ENCODE measurements at regions not wholly inside any gene's neighbourhood (a gene's known extent, or its start where the extent isn't known, plus 50 kb on each side); places are given as distances from the start of the nearest gene placed in this dataset.

DNA sequence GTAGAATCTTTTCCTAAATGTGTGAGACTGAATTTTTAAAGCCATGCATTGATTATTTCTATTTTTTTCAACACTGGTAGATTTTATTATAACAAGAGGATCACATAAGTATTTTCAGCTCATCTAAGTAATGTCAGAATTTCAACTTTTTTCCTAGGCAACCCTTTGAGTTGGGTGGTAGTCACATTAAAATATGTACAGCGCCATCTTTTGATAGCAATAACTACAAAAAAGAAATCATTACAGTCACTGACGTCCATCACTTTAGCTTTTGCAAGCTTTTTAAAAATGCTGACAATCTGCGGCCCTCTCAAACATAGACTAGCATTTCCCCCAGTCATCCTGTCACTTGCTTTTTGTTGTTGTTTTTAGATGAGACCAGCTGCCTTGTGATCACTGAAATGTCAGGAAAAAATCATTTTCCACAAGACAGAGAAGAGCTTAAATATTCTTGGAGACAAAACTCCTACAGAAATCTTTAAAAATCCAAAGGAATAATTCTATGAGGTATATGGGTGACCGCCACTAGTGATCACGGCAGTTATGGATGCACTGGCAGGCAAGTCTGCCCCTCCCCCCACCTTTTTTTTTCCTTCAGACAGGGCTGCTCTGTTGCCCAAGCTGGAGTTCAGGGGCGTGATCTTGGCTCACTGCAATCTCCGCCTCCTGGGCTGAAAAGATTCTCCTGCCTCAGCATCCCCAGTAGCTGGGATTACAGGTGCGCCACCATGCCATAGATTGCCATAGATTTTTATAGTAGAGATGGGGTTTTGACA is 384.0 kb upstream of the KCNMB2 start:
- POLR2A ChIA-PET (ENCODE audit: low non-redundant PET), result no interaction called here
- CTCF ChIA-PET, result interaction anchor here (0.6 kb wide), 1 partner anchor 1134 kb away, joined by 3 read pairs; no protein-coding TSS in a partner anchor
- DNase-seq (ENCODE audit: low spot score), result no peak
- H3K27ac ChIP-seq, result no peak overlapping the region
- TF ChIP-seq, protein P1, sequence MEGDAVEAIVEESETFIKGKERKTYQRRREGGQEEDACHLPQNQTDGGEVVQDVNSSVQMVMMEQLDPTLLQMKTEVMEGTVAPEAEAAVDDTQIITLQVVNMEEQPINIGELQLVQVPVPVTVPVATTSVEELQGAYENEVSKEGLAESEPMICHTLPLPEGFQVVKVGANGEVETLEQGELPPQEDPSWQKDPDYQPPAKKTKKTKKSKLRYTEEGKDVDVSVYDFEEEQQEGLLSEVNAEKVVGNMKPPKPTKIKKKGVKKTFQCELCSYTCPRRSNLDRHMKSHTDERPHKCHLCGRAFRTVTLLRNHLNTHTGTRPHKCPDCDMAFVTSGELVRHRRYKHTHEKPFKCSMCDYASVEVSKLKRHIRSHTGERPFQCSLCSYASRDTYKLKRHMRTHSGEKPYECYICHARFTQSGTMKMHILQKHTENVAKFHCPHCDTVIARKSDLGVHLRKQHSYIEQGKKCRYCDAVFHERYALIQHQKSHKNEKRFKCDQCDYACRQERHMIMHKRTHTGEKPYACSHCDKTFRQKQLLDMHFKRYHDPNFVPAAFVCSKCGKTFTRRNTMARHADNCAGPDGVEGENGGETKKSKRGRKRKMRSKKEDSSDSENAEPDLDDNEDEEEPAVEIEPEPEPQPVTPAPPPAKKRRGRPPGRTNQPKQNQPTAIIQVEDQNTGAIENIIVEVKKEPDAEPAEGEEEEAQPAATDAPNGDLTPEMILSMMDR (conservative IDR thresholded peaks at IDR 0.05; ENCODE audit: low read depth), result no peak

GRCh38 chr3:178152988-178153387 is 383.2 kb upstream of the KCNMB2 start:
- H3K27ac ChIP-seq, result no peak overlapping the region
- no peak for DNase-seq (ENCODE audit: low spot score)
- TF ChIP-seq, protein P1 (conservative IDR thresholded peaks at IDR 0.05; ENCODE audit: low read depth), result no peak
- ChIA-PET POLR2A (ENCODE audit: low non-redundant PET) (no interaction called here), CTCF (no interaction called here)

DNA sequence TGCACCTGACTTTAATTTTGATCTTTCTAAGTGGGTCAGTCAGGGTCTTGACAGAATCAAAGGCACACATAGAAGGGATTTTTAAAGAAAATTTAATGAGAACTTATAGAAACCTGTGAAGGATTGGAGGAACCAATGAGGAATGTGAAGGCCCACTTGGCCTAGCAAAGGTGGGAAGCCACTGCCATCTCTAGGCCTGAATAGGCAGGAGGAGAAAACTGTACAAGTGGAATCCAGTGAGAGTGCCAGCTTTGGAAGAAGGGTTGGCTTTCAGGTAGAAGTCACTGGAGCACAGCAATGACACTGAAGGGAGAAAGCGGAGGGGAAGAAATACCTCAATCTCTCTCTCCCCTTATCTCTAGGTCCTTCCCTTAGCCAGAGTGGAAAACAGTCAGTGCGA is 380.7 kb upstream of the KCNMB2 start:
- no peak for DNase-seq (ENCODE audit: low spot score)
- POLR2A ChIA-PET (ENCODE audit: low non-redundant PET), result no interaction called here
- no peak overlapping the region for H3K27ac ChIP-seq
- CTCF ChIA-PET, result interaction anchor here (0.6 to 0.7 kb wide), 2 partner anchors 8 to 819 kb away, joined by 4 read pairs; no protein-coding TSS in a partner anchor
- TF ChIP-seq, protein P1 (conservative IDR thresholded peaks at IDR 0.05; ENCODE audit: low read depth), result no peak

GRCh38 chr3:178156301-178156700 is 379.9 kb upstream of the KCNMB2 start:
- ChIA-PET CTCF (interaction anchor here (0.6 kb wide), 1 partner anchor 9 kb away, joined by 4 read pairs; no protein-coding TSS in a partner anchor), POLR2A (ENCODE audit: low non-redundant PET) (no interaction called here)
- H3K27ac ChIP-seq, result no peak overlapping the region
- no peak for DNase-seq (ENCODE audit: low spot score)
- TF ChIP-seq, protein P1 (conservative IDR thresholded peaks at IDR 0.05; ENCODE audit: low read depth), result no peak

- POLR2A ChIA-PET (ENCODE audit: low non-redundant PET), result no interaction called here
- TF ChIP-seq, protein P1 (conservative IDR thresholded peaks at IDR 0.05; ENCODE audit: low read depth), result no peak
- no peak overlapping the region for H3K27ac ChIP-seq
- no peak for DNase-seq (ENCODE audit: low spot score)
- CTCF ChIA-PET, result no interaction called here
These were observed 376.5 kb upstream of the KCNMB2 start for GRCh38 chr3:178159691-178160220.

DNA sequence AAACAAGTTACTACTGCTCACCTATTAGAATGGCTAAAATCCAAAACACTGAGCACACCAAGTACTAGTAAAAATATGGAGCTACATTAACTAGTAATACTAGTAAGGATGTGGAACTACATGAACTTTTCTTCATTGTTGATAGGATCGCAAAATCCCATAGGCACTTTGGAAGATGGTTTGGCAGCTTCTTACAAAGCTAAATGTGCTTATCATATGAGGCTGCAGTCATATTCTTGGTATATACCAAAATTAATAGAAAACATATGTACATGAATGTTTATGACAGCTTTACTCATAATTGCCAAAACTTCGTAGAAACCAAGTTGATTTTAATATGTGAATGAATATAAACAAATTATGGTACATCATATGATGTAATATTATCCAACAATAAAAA is 366.8 kb upstream of the KCNMB2 start:
- POLR2A ChIA-PET (ENCODE audit: low non-redundant PET), result no interaction called here
- TF ChIP-seq, protein P1 (conservative IDR thresholded peaks at IDR 0.05; ENCODE audit: low read depth), result no peak

More for the DNA sequence above, 366.8 kb upstream of the KCNMB2 start:
- H3K27ac ChIP-seq, result no peak overlapping the region
- DNase-seq (ENCODE audit: low spot score), result no peak
- CTCF ChIA-PET, result no interaction called here

Data from RWPE1 (cell line).